Smooth muscle cell (in vitro differentiated cells): ENCODE measurements at regions not wholly inside any gene's neighbourhood (a gene's known extent, or its start where the extent isn't known, plus 50 kb on each side); places are given as distances from the start of the nearest gene placed in this dataset.
"Not testable (repeated sequence)": the region's sequence is repeated elsewhere in the genome, so short reads cannot be mapped to it uniquely, and the experiment has no call there.

Source experiments
- DNase-seq: peaks from one replicate; lab custom pipeline; 2025; ENCODE audit not compliant: unreplicated experiment; lab: John Stamatoyannopoulos, UW
- H2AFZ ChIP-seq: fragments of 200-600 bp; sonication (generic); 2 replicates; pipeline ENCODE4 v1.6.0; 2016; ENCODE audit warnings: antibody characterized with exemption, low read depth, mild to moderate bottlenecking
- H3F3A ChIP-seq: fragments of 200-600 bp; sonication (generic); 2 replicates; pipeline ENCODE4 v1.6.0; 2017; ENCODE audit warnings: antibody characterized with exemption, low read depth
- H3K27ac ChIP-seq: fragments of 200-600 bp; sonication (generic); 2 replicates; pipeline ENCODE4 v1.5.1; 2016; ENCODE audit warnings: low read depth, mild to moderate bottlenecking
- H3K27me3 ChIP-seq: fragments of 200-600 bp; sonication (generic); 2 replicates; pipeline ENCODE4 v1.6.1; 2016; ENCODE audit warnings: low read depth, mild to moderate bottlenecking
- H3K36me3 ChIP-seq: fragments of 200-600 bp; sonication (generic); 2 replicates; pipeline ENCODE4 v1.5.1; 2016; ENCODE audit warnings: low read depth
- H3K4me1 ChIP-seq: fragments of 200-600 bp; sonication (generic); 2 replicates; pipeline ENCODE4 v1.5.1; 2016; ENCODE audit warnings: low read depth
- H3K4me2 ChIP-seq: fragments of 200-600 bp; sonication (generic); 2 replicates; pipeline ENCODE4 v1.6.0; 2016; ENCODE audit warnings: mild to moderate bottlenecking
- H3K4me3 ChIP-seq: fragments of 200-600 bp; sonication (generic); 2 replicates; pipeline ENCODE4 v1.5.1; 2016; ENCODE audit warnings: mild to moderate bottlenecking
- H3K79me2 ChIP-seq: fragments of 200-600 bp; sonication (generic); 2 replicates; pipeline ENCODE4 v1.6.0; 2016; ENCODE audit warnings: low read depth, mild to moderate bottlenecking
- H3K9ac ChIP-seq: fragments of 200-600 bp; sonication (generic); 2 replicates; pipeline ENCODE4 v1.6.0; 2016; ENCODE audit warnings: low read depth
- H3K9me3 ChIP-seq: fragments of 200-600 bp; sonication (generic); replicated peaks from 2 replicates; pipeline ENCODE4 v1.5.1; 2016; ENCODE audit warnings: low read depth
- H4K20me1 ChIP-seq: fragments of 200-600 bp; sonication (generic); 2 replicates; pipeline ENCODE4 v1.6.0; 2016; ENCODE audit warnings: low read depth
- WGBS: methylation state at CpG from one replicate; pipeline ENCODE4 v1.1.7; 2016; ENCODE audit warnings: low lambda C conversion rate; 5-methylcytosine and 5-hydroxymethylcytosine counted together
- TF ChIP-seq, protein P1 (sequence below): fragments of 200-600 bp; sonication (generic); IDR thresholded peaks from 2 replicates; pipeline ENCODE4 v1.5.1; 2017; ENCODE audit warnings: borderline replicate concordance, mild to moderate bottlenecking, antibody characterized with exemption; ENCODE audit not compliant: insufficient read depth, poor library complexity, severe bottlenecking

DNA sequence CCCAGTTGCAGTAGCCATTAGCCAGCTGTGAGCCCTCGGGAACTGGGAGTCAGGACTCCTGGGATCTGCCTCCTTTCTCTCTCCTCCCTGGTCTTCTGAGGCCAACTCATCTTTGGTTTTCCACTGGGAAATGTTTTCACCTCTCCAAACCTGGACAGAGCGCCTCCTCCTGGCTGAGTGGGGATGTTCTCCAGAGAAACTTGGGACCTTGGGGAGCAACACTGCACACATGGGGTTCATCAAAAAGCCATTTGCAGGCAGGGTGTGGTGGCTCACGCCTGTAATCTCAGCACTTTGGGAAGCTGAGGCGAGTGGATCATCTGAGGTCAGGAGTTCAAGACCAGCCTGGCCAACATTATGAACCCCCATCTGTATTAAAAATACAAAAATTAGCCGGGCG lies 145.4 kb downstream of the NECTIN1 start:
- H3K4me2 ChIP-seq = no peak overlapping the region
- 97% methylated on average over 6 of the region's 6 CpGs for WGBS
- TF ChIP-seq, protein P1, sequence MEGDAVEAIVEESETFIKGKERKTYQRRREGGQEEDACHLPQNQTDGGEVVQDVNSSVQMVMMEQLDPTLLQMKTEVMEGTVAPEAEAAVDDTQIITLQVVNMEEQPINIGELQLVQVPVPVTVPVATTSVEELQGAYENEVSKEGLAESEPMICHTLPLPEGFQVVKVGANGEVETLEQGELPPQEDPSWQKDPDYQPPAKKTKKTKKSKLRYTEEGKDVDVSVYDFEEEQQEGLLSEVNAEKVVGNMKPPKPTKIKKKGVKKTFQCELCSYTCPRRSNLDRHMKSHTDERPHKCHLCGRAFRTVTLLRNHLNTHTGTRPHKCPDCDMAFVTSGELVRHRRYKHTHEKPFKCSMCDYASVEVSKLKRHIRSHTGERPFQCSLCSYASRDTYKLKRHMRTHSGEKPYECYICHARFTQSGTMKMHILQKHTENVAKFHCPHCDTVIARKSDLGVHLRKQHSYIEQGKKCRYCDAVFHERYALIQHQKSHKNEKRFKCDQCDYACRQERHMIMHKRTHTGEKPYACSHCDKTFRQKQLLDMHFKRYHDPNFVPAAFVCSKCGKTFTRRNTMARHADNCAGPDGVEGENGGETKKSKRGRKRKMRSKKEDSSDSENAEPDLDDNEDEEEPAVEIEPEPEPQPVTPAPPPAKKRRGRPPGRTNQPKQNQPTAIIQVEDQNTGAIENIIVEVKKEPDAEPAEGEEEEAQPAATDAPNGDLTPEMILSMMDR = peak; percentile 31

DNA sequence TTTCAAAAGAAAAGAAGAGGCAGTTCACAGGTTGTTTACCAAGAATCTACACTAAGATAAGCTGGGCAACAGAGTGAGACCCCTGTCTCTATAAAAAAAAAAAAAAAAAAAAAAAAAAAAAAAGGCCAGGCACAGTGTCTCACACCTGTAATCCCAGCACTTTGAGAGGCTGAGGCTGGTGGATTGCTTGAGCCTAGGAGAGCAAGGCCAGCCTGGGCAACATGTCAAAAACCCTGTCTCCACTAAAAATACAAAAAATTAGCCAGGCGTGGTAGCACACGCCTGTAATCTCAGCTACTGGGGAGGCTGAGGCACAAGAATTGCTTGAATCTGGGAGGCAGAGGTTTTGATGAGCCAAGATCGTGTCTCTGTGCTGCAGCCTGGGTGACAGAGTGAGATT lies 147.6 kb downstream of the NECTIN1 start:
- 92% methylated on average over 3 of the region's 3 CpGs for WGBS
- H3F3A ChIP-seq = not testable (repeated sequence)
- peaks cover 13% of the 10 kb centered on the region for H3K4me1 ChIP-seq

More for the DNA sequence above, 145.4 kb downstream of the NECTIN1 start:
- H4K20me1 ChIP-seq = no peaks in the 10 kb centered on the region
- H3K4me3 ChIP-seq = no peak overlapping the region
- no peak for DNase-seq
- no peaks in the 10 kb centered on the region for H3K9me3 ChIP-seq
- no peaks in the 10 kb centered on the region for H3K27me3 ChIP-seq
- no peak overlapping the region for H2AFZ ChIP-seq
- no peak overlapping the region for H3K27ac ChIP-seq
- H3K36me3 ChIP-seq = no peaks in the 10 kb centered on the region
- H3K9ac ChIP-seq = no peak overlapping the region
- H3K79me2 ChIP-seq = no peaks in the 10 kb centered on the region
- H3K4me1 ChIP-seq = peaks cover 13% of the 10 kb centered on the region
- H3F3A ChIP-seq = peaks cover 6% of the 10 kb centered on the region

DNA sequence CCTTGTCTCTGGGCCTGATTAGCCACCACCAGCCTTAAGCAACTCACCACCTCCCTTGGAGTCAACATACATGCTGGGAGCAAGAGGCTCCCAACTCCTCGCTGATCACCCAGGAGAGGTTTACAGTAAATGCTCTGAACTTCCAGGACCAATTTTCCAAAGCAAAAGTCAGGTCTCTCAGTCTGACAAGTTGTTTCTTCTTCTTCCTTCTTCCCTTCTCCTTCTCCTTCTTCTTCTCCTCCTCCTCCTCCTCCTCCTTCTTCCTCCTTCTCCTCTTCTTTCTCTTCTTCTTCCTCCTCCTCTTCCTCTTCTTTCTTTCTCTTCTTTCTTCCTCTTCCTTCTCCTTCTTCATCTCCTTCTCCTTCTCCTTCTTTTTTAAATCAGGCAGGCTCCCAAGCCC lies 148.2 kb downstream of the NECTIN1 start:
- DNase-seq = no peak
- H3K79me2 ChIP-seq = no peaks in the 10 kb centered on the region
- H4K20me1 ChIP-seq = no peaks in the 10 kb centered on the region
- H3F3A ChIP-seq = peaks cover 6% of the 10 kb centered on the region
- no peak overlapping the region for H3K9ac ChIP-seq
- H3K27ac ChIP-seq = no peak overlapping the region
- no peak overlapping the region for H3K4me3 ChIP-seq
- TF ChIP-seq, protein P1 = no peak
- H3K27me3 ChIP-seq = no peaks in the 10 kb centered on the region
- H3K9me3 ChIP-seq = no peaks in the 10 kb centered on the region
- peaks cover 13% of the 10 kb centered on the region for H3K4me1 ChIP-seq
- H2AFZ ChIP-seq = no peak overlapping the region
- no peak overlapping the region for H3K4me2 ChIP-seq
- no peaks in the 10 kb centered on the region for H3K36me3 ChIP-seq
- WGBS = 94% methylated on average over 1 of the region's 1 CpG

More for the DNA sequence above, 147.6 kb downstream of the NECTIN1 start:
- H3K9ac ChIP-seq, H4K20me1 ChIP-seq, H3K27me3 ChIP-seq, H2AFZ ChIP-seq, DNase-seq, H3K27ac ChIP-seq, H3K79me2 ChIP-seq, H3K9me3 ChIP-seq, H3K4me2 ChIP-seq, H3K36me3 ChIP-seq, H3K4me3 ChIP-seq: not testable (repeated sequence)

DNA sequence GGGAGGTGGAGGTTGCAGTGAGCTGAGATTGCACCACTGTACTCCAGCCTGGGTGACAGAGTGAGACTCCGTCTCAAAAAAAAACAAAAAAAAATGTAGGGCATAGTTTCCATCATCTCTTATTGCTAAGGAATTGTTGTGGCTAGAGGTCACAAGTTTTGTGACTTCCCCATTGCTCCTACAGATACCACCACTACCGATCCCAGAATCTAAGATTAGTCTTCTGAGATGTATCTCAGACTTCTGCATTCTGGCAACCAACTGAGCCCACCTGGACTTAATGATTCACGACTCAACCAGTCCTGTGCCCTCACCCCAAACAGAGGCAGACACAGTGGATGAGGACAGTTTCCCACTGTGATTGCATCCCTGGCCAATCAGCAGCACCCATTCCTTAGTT lies 148.9 kb downstream of the NECTIN1 start:
- no peak overlapping the region for H3K9ac ChIP-seq
- 96% methylated on average over 3 of the region's 3 CpGs for WGBS
- TF ChIP-seq, protein P1 = no peak
- no peak overlapping the region for H2AFZ ChIP-seq
- no peaks in the 10 kb centered on the region for H4K20me1 ChIP-seq
- H3K79me2 ChIP-seq = no peaks in the 10 kb centered on the region
- no peaks in the 10 kb centered on the region for H3K36me3 ChIP-seq
- no peaks in the 10 kb centered on the region for H3K9me3 ChIP-seq
- no peak overlapping the region for H3K27ac ChIP-seq
- no peak for DNase-seq
- H3K4me1 ChIP-seq = peaks cover 9% of the 10 kb centered on the region
- H3K4me2 ChIP-seq = no peak overlapping the region
- no peaks in the 10 kb centered on the region for H3K27me3 ChIP-seq
- no peak overlapping the region for H3K4me3 ChIP-seq
- H3F3A ChIP-seq = peaks cover 6% of the 10 kb centered on the region
